ENCODE measurements at regions not wholly inside any gene's neighbourhood (a gene's known extent, or its start where the extent isn't known, plus 50 kb on each side); places are given as distances from the start of the nearest gene placed in this dataset.

DNA sequence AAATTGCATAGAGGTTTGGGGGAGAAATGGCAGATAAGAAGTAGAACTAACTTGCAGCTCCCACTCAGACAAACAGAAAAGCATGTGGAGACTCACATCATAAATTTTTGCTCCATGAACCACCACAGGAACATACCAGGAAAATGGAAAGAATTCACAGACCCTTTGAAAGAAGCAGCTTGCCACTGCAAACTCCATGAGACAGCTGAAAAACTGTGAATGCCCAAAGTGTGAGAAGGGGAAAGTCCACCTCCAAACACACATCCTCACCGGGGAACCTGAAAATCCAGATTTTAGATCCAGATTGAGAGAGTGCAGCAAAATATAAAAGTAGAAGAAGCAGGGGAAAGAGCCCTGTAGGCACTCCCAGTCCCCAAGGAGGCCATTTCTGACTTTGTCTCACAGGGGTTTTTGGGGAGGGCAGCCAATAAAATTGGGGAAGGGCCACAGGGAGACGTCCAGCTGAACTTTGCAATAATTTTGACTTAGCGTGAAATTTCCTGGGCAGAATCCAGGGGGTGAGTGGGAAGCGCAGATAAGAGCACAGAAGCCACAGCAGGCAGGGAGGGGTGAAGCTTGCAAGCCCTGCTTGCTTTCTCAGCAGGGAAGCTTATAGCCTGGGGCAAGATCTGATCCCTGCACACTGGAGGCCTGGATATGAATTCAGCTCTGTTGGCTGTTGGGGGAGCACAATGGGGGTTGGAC, 183.4 kb upstream of the UBE2E2 start:
- Histone ChIP-seq H3K4me1 (ENCODE audit: insufficient read depth, low read length) (no peaks in the 10 kb centered on the region), H3K4me2 (ENCODE audit: low read depth, low read length) (no peak overlapping the region), H2AFZ (ENCODE audit: low read length) (no peak overlapping the region), H3K27ac (ENCODE audit: extremely low read length, insufficient read depth, low read length) (no peak overlapping the region), H4K20me1 (ENCODE audit: insufficient read depth, low read length) (no peaks in the 10 kb centered on the region), H3K27me3 (ENCODE audit: control insufficient read depth in 1 of 2, insufficient read depth in 2 of 2, low read length in 2 of 2) (no peaks in the 10 kb centered on the region), H3K4me3 (replicated peaks in 1 of 3; ENCODE audit: insufficient read depth in 1 of 3, low read depth in 2 of 3, low read length in 3 of 3) (no peak overlapping the region), H3K9ac (ENCODE audit: insufficient read depth, low read depth, low read length) (no peak overlapping the region), H3K9me3 (ENCODE audit: low read length) (no peaks in the 10 kb centered on the region; the same call in 1 of the 2 replicates), H3K36me3 (replicated peaks in 1 of 2; ENCODE audit: control insufficient read depth in 1 of 2, insufficient read depth in 2 of 2, low read length in 2 of 2) (no peaks in the 10 kb centered on the region), H3K79me2 (ENCODE audit: insufficient read depth, low read length) (no peaks in the 10 kb centered on the region)
- TF ChIP-seq, protein P1, sequence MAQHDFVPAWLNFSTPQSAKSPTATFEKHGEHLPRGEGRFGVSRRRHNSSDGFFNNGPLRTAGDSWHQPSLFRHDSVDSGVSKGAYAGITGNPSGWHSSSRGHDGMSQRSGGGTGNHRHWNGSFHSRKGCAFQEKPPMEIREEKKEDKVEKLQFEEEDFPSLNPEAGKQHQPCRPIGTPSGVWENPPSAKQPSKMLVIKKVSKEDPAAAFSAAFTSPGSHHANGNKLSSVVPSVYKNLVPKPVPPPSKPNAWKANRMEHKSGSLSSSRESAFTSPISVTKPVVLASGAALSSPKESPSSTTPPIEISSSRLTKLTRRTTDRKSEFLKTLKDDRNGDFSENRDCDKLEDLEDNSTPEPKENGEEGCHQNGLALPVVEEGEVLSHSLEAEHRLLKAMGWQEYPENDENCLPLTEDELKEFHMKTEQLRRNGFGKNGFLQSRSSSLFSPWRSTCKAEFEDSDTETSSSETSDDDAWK (CRISPR knock-in tag; IDR thresholded peaks at IDR 0.05), result no peak
- no peak for TF ChIP-seq CC2D1A (CRISPR knock-in tag; IDR thresholded peaks at IDR 0.05)
- no peak for TF ChIP-seq ZNF83 (CRISPR knock-in tag; IDR thresholded peaks at IDR 0.05; ENCODE audit: borderline replicate concordance)
- TF ChIP-seq, protein P2, sequence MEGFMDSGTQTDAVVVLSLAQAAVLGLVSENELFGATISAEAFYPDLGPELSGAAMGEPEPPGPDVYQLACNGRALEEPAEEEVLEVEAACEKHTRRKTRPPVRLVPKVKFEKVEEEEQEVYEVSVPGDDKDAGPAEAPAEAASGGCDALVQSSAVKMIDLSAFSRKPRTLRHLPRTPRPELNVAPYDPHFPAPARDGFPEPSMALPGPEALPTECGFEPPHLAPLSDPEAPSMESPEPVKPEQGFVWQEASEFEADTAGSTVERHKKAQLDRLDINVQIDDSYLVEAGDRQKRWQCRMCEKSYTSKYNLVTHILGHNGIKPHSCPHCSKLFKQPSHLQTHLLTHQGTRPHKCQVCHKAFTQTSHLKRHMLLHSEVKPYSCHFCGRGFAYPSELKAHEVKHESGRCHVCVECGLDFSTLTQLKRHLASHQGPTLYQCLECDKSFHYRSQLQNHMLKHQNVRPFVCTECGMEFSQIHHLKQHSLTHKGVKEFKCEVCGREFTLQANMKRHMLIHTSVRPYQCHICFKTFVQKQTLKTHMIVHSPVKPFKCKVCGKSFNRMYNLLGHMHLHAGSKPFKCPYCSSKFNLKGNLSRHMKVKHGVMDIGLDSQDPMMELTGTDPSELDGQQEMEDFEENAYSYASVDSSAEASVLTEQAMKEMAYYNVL (CRISPR knock-in tag; IDR thresholded peaks at IDR 0.05; ENCODE audit: borderline replicate concordance), result no peak
- TF ChIP-seq PCBP2 (optimal IDR thresholded peaks at IDR 0.05; ENCODE audit: low read depth, low read length, poor library complexity, severe bottlenecking), result no peak
- TF ChIP-seq ZNF850 (CRISPR knock-in tag; conservative IDR thresholded peaks at IDR 0.05), result no peak
- TF ChIP-seq ARID2 (CRISPR knock-in tag; IDR thresholded peaks at IDR 0.05; ENCODE audit: borderline replicate concordance), result no peak
- no peak for TF ChIP-seq POLR2AphosphoS2 (IDR thresholded peaks at IDR 0.05; ENCODE audit: low read depth, low read length)
- TF ChIP-seq MATR3 (CRISPR knock-in tag; IDR thresholded peaks at IDR 0.05), result no peak
- TF ChIP-seq JUNB (CRISPR knock-in tag; IDR thresholded peaks at IDR 0.05; ENCODE audit: borderline replicate concordance), result no peak
- TF ChIP-seq KAT8 (CRISPR knock-in tag; IDR thresholded peaks at IDR 0.05), result no peak
- no peak for TF ChIP-seq ZNF17 (CRISPR knock-in tag; IDR thresholded peaks at IDR 0.05)
- TF ChIP-seq, protein P3, sequence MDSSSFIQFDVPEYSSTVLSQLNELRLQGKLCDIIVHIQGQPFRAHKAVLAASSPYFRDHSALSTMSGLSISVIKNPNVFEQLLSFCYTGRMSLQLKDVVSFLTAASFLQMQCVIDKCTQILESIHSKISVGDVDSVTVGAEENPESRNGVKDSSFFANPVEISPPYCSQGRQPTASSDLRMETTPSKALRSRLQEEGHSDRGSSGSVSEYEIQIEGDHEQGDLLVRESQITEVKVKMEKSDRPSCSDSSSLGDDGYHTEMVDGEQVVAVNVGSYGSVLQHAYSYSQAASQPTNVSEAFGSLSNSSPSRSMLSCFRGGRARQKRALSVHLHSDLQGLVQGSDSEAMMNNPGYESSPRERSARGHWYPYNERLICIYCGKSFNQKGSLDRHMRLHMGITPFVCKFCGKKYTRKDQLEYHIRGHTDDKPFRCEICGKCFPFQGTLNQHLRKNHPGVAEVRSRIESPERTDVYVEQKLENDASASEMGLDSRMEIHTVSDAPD (CRISPR knock-in tag; IDR thresholded peaks at IDR 0.05), result no peak
- no peak for TF ChIP-seq SPEN (CRISPR knock-in tag; IDR thresholded peaks at IDR 0.05; ENCODE audit: low read depth)
- no peak for TF ChIP-seq ARNT2 (CRISPR knock-in tag; IDR thresholded peaks at IDR 0.05; ENCODE audit: low read depth)
- no peak for TF ChIP-seq ISX (CRISPR knock-in tag; conservative IDR thresholded peaks at IDR 0.05)
- no peak for TF ChIP-seq MAZ (IDR thresholded peaks at IDR 0.05; ENCODE audit: borderline replicate concordance, low read depth, low read length)
- TF ChIP-seq MAZ (CRISPR knock-in tag; IDR thresholded peaks at IDR 0.05; ENCODE audit: low read depth), result no peak
- no peak for TF ChIP-seq ZNF20 (CRISPR knock-in tag; IDR thresholded peaks at IDR 0.05)
- no peak for TF ChIP-seq MED13 (CRISPR knock-in tag; IDR thresholded peaks at IDR 0.05)
- in situ Hi-C loops (cut with HindIII; ENCODE audit: extremely low pct_ligation_motif_present, low pct_unique_long_range_greater_than_20kb), result no loop called here
- ATAC-seq (no peak), FAIRE-seq (no peak), DNase-seq (ENCODE audit: low spot score) (no peak)
- WGBS (ENCODE audit: low lambda C conversion rate), result 12% methylated on average over 4 of the region's 4 CpGs
- intact Hi-C loops (cut with micrococcal nuclease; ENCODE audit: unreplicated experiment), result no loop called here
- ChIA-PET POLR2A (no interaction called here), CTCF (ENCODE audit: low intra/inter-chr PET ratio, low total read pairs) (no interaction called here)
- BruUV-seq (replicated peaks), result no TSS peak

Data from HepG2 (cell line).